BLaER1 treated with 17β-estradiol and CSF1 and Interleukin-3, amounts not matched to agents 10 nM and 100 nM (cell line): ENCODE measurements at regions not wholly inside any gene's neighbourhood (a gene's known extent, or its start where the extent isn't known, plus 50 kb on each side); places are given as distances from the start of the nearest gene placed in this dataset.
"Not testable (repeated sequence)": the region's sequence is repeated elsewhere in the genome, so short reads cannot be mapped to it uniquely, and the experiment has no call there.

Source experiments
- H3K27ac ChIP-seq, 11 experiments: shearing (Covaris generic); formaldehyde crosslinking; 2 replicates each; pipeline ENCODE4 v1.8.1; 2022
- H3K27me3 ChIP-seq, 11 experiments: shearing (Covaris generic); formaldehyde crosslinking; 2 replicates each; pipeline ENCODE4 v1.8.1; 2022
- H3K36me3 ChIP-seq, 11 experiments: shearing (Covaris generic); formaldehyde crosslinking; 2 replicates each; pipeline ENCODE4 v1.8.1; 2022
- H3K4me1 ChIP-seq, 10 experiments: shearing (Covaris generic); formaldehyde crosslinking; 2 replicates each; pipeline ENCODE4 v1.8.1; 2022
- H3K4me2 ChIP-seq, 11 experiments: shearing (Covaris generic); formaldehyde crosslinking; 2 replicates each; pipeline ENCODE4 v1.8.1; 2022
- H3K4me3 ChIP-seq, 10 experiments: shearing (Covaris generic); formaldehyde crosslinking; 2 replicates each; pipeline ENCODE4 v1.8.1; 2022
- H3K9ac ChIP-seq, 11 experiments: shearing (Covaris generic); formaldehyde crosslinking; 2 replicates each; pipeline ENCODE4 v1.8.1; 2022
- H3K9me3 ChIP-seq, 11 experiments: shearing (Covaris generic); formaldehyde crosslinking; replicated peaks in 1 of 11; 2 replicates each; pipeline ENCODE4 v1.8.1; 2022
- H4K20me1 ChIP-seq, 11 experiments: shearing (Covaris generic); formaldehyde crosslinking; 2 replicates each; pipeline ENCODE4 v1.8.1; 2022
- Cebpa-rat ChIP-seq, 11 experiments: shearing (Covaris generic); IDR thresholded peaks; 2 replicates each; pipeline ENCODE4 v1.8.1; 2022

DNA sequence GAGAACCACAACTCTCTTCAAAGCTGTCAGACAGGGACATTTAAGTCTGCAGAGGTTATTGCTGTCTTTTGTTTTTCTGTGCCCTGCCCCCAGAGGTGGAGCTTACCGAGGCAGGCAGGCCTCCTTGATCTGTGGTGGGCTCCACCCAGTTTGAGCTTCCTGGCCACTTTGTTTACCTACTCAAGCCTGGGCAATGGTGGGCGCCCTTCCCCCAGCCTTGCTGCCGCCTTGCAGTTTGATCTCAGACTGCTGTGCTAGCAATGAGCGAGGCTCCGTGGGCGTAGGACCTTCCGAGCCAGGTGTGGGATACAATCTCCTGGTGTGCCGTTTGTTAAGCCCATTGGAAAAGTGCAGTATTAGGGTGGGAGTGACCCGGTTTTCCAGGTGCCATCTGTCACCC, 822.1 kb downstream of the KCNMA1 start:
- not testable (repeated sequence) for H3K27ac ChIP-seq, H3K4me3 ChIP-seq, H3K27me3 ChIP-seq, H3K9ac ChIP-seq, H4K20me1 ChIP-seq, H3K4me2 ChIP-seq, H3K36me3 ChIP-seq, H3K4me1 ChIP-seq
- peaks cover 0 to 12% (median 0%) of the 10 kb centered on the region in 11 experiments; a peak in 5 of 22 replicates for H3K9me3 ChIP-seq

DNA sequence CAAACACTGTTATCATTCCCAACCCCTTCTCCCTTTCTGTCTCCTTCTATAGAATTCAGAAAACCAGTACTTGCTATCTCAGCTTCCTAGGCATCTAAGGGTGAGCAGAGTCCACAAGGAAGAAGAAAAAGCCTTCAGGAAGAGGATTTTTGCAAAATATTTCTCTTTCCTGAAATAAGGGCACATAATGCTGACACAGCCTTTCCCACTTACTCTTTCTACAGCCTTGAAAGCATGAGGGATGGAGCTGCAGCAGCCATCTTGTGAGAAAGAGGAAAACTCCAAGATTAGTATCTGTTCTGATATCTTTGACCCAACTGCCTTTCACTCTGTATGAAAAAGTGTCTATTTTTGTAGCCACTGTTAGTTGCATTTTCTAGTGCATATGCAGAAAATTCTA, 826.2 kb downstream of the KCNMA1 start:
- H3K4me1 ChIP-seq: peaks cover 0 to 11% (median 2%) of the 10 kb centered on the region in 10 experiments; a peak in 8 of 20 replicates

DNA sequence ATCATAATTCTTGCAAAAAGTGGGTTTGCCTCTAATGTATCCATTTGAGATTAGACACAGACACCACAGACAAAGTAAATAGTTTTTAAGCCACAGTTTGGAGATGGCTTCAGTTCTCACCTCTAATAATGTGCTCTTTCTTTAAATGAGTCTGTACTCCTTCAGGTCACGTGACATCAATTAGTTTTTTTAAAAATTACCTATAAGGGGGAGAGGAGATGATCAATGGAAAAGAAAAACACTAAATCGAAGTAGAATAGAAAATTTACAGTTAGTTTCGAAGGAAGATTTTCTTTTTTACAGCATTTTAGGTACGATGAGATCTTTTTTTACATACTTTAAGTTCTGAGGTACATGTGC, 849.2 kb downstream of the KCNMA1 start:
- Histone ChIP-seq H3K4me3 (no peak overlapping the region), H3K9me3 (peaks cover 0 to 2% (median 0%) of the 10 kb centered on the region in 11 experiments; a peak in 1 of 22 replicates), H3K27me3 (no peaks in the 10 kb centered on the region), H4K20me1 (no peaks in the 10 kb centered on the region), H3K4me1 (peaks cover 0 to 10% (median 7%) of the 10 kb centered on the region in 10 experiments; a peak in 9 of 20 replicates), H3K4me2 (no peak overlapping the region), H3K36me3 (no peaks in the 10 kb centered on the region), H3K9ac (no peak overlapping the region), H3K27ac (no peak overlapping the region)
- TF ChIP-seq Cebpa-rat (IDR thresholded peaks at IDR 0.05): no peak

More for the DNA sequence above, 826.2 kb downstream of the KCNMA1 start:
- Histone ChIP-seq H3K9me3 (peaks cover 0 to 12% (median 0%) of the 10 kb centered on the region in 11 experiments; a peak in 5 of 22 replicates), H3K9ac (no peak overlapping the region), H3K4me3 (no peak overlapping the region), H4K20me1 (no peaks in the 10 kb centered on the region), H3K4me2 (no peak overlapping the region), H3K36me3 (no peaks in the 10 kb centered on the region), H3K27me3 (no peaks in the 10 kb centered on the region), H3K27ac (no peak overlapping the region)
- no peak for TF ChIP-seq Cebpa-rat (IDR thresholded peaks at IDR 0.05)

DNA sequence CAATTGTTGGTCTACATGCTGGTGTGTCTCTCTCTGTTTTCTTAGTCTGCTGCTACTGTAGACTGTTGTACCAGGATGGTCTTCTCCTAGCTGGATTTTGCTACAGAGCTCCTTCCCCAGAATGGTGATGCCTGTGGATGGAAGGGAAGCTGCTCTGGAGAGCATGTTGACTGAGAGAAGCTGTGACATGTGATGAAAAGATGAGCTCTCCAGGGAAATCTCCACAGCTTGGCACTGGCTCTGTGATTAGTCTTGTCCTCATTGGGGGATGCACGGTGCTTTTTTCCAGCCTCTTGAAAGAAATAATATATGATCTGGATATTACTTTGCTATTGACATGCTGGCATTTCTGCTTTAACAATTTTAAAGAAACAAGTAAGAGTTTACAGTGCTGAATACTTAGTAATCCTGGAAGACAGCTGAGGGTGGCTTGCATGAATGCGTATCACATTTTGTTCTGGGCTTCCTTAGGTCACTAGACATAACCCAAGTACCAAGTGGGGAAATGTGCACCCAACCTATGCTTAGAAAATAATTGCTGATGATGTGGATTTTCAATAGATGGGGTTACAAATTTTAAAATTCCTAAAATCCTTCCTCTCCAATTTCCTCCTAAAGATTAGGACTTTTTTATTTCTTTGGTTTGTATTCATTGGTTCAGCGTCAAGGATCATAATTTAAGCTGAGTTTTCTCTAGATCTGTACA, 849.7 kb downstream of the KCNMA1 start:
- H3K9me3 ChIP-seq: peaks cover 0 to 8% (median 2%) of the 10 kb centered on the region in 11 experiments; a peak in 7 of 22 replicates
- H3K4me1 ChIP-seq: peaks cover 0 to 10% (median 7%) of the 10 kb centered on the region in 10 experiments; a peak in 9 of 20 replicates
- no peak overlapping the region for H3K9ac ChIP-seq
- no peak overlapping the region for H3K4me3 ChIP-seq
- no peaks in the 10 kb centered on the region for H4K20me1 ChIP-seq
- no peak overlapping the region for H3K4me2 ChIP-seq
- no peaks in the 10 kb centered on the region for H3K27me3 ChIP-seq
- no peak for TF ChIP-seq Cebpa-rat (IDR thresholded peaks at IDR 0.05)
- no peaks in the 10 kb centered on the region for H3K36me3 ChIP-seq
- no peak overlapping the region for H3K27ac ChIP-seq

DNA sequence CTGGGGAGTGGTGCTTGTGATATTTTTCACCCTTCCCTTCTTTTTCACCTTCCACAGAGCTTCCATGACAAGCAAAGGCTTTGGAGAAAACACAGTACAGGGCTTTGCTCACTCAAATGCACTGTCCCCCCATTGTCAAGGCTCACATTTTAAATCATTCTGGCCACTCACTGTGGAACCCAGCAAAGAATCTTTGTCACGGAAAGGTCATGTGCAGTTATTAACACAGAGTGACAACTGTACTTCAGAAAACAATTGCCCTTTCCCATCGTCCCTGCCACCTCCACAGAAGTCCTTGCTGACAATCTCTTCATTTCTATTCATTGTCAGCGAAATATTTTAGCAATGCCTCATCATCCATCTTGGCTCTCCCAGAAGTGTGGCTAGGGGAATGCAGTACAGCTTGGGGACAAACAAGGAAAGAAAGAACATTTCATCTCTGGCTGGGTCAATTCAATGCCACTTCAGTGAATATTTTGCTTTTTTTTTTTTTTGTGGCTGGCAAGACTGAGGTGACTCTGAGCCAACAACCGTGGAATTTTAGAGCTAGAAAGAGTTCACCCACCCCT, 851.0 kb downstream of the KCNMA1 start:
- Histone ChIP-seq H3K9ac (no peak overlapping the region), H3K4me2 (no peak overlapping the region), H3K4me1 (peaks cover 0 to 10% (median 7%) of the 10 kb centered on the region in 10 experiments; a peak in 9 of 20 replicates), H3K4me3 (no peak overlapping the region), H3K27ac (no peak overlapping the region), H3K27me3 (no peaks in the 10 kb centered on the region), H4K20me1 (no peaks in the 10 kb centered on the region), H3K36me3 (no peaks in the 10 kb centered on the region), H3K9me3 (peaks cover 0 to 13% (median 8%) of the 10 kb centered on the region in 11 experiments; a peak in 10 of 22 replicates)
- TF ChIP-seq Cebpa-rat (IDR thresholded peaks at IDR 0.05): no peak

DNA sequence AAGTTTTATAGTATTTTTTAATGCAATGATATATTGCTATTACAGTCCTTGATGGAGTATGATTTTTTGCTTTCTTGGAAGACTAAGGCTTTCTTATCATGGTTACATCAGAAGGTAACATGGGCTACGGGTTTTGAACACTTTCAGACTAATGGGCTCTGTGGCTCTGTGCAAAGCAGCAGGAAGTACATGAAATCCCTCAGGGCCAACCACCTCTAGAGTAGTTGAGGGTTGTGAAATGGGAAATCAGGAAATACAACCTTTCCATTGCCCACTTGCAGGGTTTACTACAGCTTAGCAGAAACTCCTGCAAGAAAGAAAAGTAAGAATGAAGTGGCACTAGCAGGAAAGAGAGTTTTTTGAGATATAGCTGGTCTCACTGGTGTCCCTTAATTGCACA, 853.5 kb downstream of the KCNMA1 start:
- TF ChIP-seq Cebpa-rat (IDR thresholded peaks at IDR 0.05): no peak

DNA sequence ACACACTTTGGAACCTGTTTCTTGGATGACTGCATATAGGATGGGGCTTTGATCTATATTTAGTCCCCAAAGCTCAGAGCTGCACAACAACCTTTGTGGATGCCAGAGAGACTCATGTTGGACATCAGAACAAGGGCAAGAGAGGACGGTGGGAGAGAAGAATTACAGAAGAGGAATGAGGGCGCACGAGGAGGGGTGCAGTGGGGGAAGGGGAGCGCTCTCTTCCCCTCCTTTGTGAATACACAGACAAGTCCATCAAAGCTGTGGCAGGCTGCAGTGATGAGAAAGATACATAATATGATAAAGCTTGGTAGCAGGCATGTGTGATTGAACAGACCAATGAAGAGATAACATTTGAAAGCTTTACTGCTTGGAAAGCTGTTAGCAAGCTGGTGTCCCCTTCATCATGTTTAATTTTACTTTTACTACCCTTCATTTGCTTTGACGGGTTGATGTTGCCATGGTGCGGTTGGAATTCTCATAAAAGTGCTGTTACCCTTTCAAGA, 857.8 kb downstream of the KCNMA1 start:
- no peaks in the 10 kb centered on the region for H3K27me3 ChIP-seq
- H3K27ac ChIP-seq: no peak overlapping the region
- no peak overlapping the region for H3K4me2 ChIP-seq
- no peak for TF ChIP-seq Cebpa-rat (IDR thresholded peaks at IDR 0.05)
- H3K4me1 ChIP-seq: peaks cover 0 to 10% (median 7%) of the 10 kb centered on the region in 10 experiments; a peak in 9 of 20 replicates
- no peaks in the 10 kb centered on the region for H4K20me1 ChIP-seq
- no peak overlapping the region for H3K4me3 ChIP-seq
- no peak overlapping the region for H3K9ac ChIP-seq
- peaks cover 0 to 4% (median 0%) of the 10 kb centered on the region in 11 experiments; a peak in 2 of 22 replicates for H3K36me3 ChIP-seq
- peaks cover 11 to 26% (median 19%) of the 10 kb centered on the region in 11 experiments for H3K9me3 ChIP-seq

More for the DNA sequence above, 853.5 kb downstream of the KCNMA1 start:
- H3K27ac ChIP-seq: no peak overlapping the region
- H4K20me1 ChIP-seq: no peaks in the 10 kb centered on the region
- peak overlapping the region in 8 of 11 experiments; percentile 6 to 55 (median 22); a peak in 7 of 22 replicates for H3K4me2 ChIP-seq
- H3K9me3 ChIP-seq: peaks cover 0 to 13% (median 8%) of the 10 kb centered on the region in 11 experiments; a peak in 11 of 22 replicates
- H3K27me3 ChIP-seq: no peaks in the 10 kb centered on the region
- H3K4me3 ChIP-seq: no peak overlapping the region
- H3K9ac ChIP-seq: no peak overlapping the region
- peaks cover 0 to 10% (median 7%) of the 10 kb centered on the region in 10 experiments; a peak in 9 of 20 replicates for H3K4me1 ChIP-seq
- no peaks in the 10 kb centered on the region for H3K36me3 ChIP-seq

DNA sequence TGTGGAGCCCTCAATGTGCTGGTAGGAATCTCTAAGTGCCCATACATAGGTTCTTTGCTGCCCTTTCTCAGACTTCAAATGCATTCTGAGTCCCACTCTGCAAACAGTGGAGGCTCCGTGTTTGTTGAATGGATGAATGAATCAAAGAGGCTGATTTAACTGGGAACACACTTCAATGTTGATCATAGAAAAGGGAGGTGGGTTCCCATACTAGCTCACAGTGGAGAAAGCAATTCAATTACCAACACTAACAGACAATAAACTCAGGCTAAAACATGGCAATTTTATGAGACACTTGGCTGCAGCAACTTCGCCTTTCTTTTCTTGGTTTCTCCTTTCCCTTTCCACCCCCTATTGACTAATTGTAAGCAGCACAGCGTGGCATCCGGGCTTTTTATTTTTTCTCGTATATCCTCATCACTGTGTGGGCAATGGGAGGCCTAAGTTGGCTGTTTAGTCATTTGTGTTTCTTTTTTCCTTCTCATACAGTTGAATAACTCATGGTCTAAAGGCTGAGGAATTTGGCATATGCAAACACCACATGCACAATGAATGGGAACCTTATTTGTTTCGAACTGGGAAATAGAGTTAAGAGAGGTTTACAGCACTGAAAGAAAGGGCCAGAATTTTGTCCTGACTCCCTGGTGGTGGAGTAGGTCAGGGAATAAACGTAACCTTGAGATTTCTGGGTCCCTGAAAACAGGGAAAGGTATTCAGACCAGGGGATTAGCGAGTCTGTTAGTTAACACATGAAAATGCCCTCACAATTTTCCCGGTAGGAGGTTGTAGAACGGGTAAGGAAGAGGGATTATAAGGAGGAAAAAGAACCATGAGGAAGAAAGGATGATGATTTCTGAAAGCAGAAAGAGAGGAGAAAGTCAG, 858.5 kb downstream of the KCNMA1 start:
- Histone ChIP-seq H3K9me3 (peaks cover 18 to 32% (median 25%) of the 10 kb centered on the region in 11 experiments), H3K4me1 (peaks cover 0 to 6% (median 3%) of the 10 kb centered on the region in 10 experiments; a peak in 9 of 20 replicates), H3K27ac (no peak overlapping the region), H3K9ac (no peak overlapping the region), H4K20me1 (no peaks in the 10 kb centered on the region), H3K4me2 (no peak overlapping the region), H3K27me3 (no peaks in the 10 kb centered on the region), H3K4me3 (no peak overlapping the region), H3K36me3 (peaks cover 0 to 4% (median 0%) of the 10 kb centered on the region in 11 experiments; a peak in 2 of 22 replicates)
- TF ChIP-seq Cebpa-rat (IDR thresholded peaks at IDR 0.05): no peak
